ENCODE measurements at regions not wholly inside any gene's neighbourhood (a gene's known extent, or its start where the extent isn't known, plus 50 kb on each side); places are given as distances from the start of the nearest gene placed in this dataset.

- no peaks in the 10 kb centered on the region for H3K27me3 ChIP-seq (replicated peaks; ENCODE audit: insufficient read depth, low read length)
- H3K36me3 ChIP-seq (replicated peaks; ENCODE audit: insufficient read depth, low read length): no peaks in the 10 kb centered on the region
- TF ChIP-seq EZH2phosphoT487 (IDR thresholded peaks at IDR 0.05; ENCODE audit: low read length) (no peak), EZH2 (optimal IDR thresholded peaks at IDR 0.05; ENCODE audit: low read depth, low read length) (no peak)
- TF ChIP-seq, protein P1, sequence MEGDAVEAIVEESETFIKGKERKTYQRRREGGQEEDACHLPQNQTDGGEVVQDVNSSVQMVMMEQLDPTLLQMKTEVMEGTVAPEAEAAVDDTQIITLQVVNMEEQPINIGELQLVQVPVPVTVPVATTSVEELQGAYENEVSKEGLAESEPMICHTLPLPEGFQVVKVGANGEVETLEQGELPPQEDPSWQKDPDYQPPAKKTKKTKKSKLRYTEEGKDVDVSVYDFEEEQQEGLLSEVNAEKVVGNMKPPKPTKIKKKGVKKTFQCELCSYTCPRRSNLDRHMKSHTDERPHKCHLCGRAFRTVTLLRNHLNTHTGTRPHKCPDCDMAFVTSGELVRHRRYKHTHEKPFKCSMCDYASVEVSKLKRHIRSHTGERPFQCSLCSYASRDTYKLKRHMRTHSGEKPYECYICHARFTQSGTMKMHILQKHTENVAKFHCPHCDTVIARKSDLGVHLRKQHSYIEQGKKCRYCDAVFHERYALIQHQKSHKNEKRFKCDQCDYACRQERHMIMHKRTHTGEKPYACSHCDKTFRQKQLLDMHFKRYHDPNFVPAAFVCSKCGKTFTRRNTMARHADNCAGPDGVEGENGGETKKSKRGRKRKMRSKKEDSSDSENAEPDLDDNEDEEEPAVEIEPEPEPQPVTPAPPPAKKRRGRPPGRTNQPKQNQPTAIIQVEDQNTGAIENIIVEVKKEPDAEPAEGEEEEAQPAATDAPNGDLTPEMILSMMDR (IDR thresholded peaks at IDR 0.05; ENCODE audit: low read length): no peak
- H3K9me2 ChIP-seq (replicated peaks; ENCODE audit: insufficient read depth, low read length): no peaks in the 10 kb centered on the region
- H3K9me3 ChIP-seq (replicated peaks; ENCODE audit: insufficient read depth, low read length): no peaks in the 10 kb centered on the region
- no peak overlapping the region for H3K27ac ChIP-seq (ENCODE audit: low read length)
- no peak overlapping the region for H2AFZ ChIP-seq (ENCODE audit: low read length)
- no peaks in the 10 kb centered on the region for H3F3A ChIP-seq (ENCODE audit: insufficient read depth, low read length)
- H4K20me1 ChIP-seq (ENCODE audit: insufficient read depth, low read length): no peaks in the 10 kb centered on the region
- DNase-seq: no peak
- H3K4me3 ChIP-seq (ENCODE audit: low read length): no peak overlapping the region
- no peak overlapping the region for H3K9ac ChIP-seq (ENCODE audit: low read length)
- no peak overlapping the region for H3K4me2 ChIP-seq (ENCODE audit: low read depth, low read length)
- no peaks in the 10 kb centered on the region for H3K79me2 ChIP-seq (ENCODE audit: low read length)
- no peaks in the 10 kb centered on the region for H3K4me1 ChIP-seq (ENCODE audit: low read length)
Measured at GRCh38 chr11:45473341-45473895, 187.3 kb upstream of the SYT13 start.

- Histone ChIP-seq H4K20me1 (ENCODE audit: insufficient read depth, low read length) (no peaks in the 10 kb centered on the region), H3K9me2 (replicated peaks; ENCODE audit: insufficient read depth, low read length) (no peaks in the 10 kb centered on the region), H2AFZ (ENCODE audit: low read length) (no peak overlapping the region), H3K9me3 (replicated peaks; ENCODE audit: insufficient read depth, low read length) (no peaks in the 10 kb centered on the region), H3K79me2 (ENCODE audit: low read length) (no peaks in the 10 kb centered on the region), H3K36me3 (replicated peaks; ENCODE audit: insufficient read depth, low read length) (no peaks in the 10 kb centered on the region), H3K4me3 (ENCODE audit: low read length) (no peak overlapping the region), H3K27ac (ENCODE audit: low read length) (no peak overlapping the region), H3K4me2 (ENCODE audit: low read depth, low read length) (no peak overlapping the region), H3F3A (ENCODE audit: insufficient read depth, low read length) (no peaks in the 10 kb centered on the region), H3K9ac (ENCODE audit: low read length) (no peak overlapping the region), H3K4me1 (ENCODE audit: low read length) (no peaks in the 10 kb centered on the region), H3K27me3 (replicated peaks; ENCODE audit: insufficient read depth, low read length) (no peaks in the 10 kb centered on the region)
- DNase-seq: no peak
- TF ChIP-seq EZH2 (optimal IDR thresholded peaks at IDR 0.05; ENCODE audit: low read depth, low read length) (no peak), EZH2phosphoT487 (IDR thresholded peaks at IDR 0.05; ENCODE audit: low read length) (no peak)
- TF ChIP-seq, protein P1 (IDR thresholded peaks at IDR 0.05; ENCODE audit: low read length): no peak
Measured at GRCh38 chr11:45472716-45473317, 186.7 kb upstream of the SYT13 start.

- no peak overlapping the region for H3K4me3 ChIP-seq (ENCODE audit: low read length)
- no peak overlapping the region for H2AFZ ChIP-seq (ENCODE audit: low read length)
- no peak overlapping the region for H3K4me2 ChIP-seq (ENCODE audit: low read depth, low read length)
- no peak for DNase-seq
- H3K79me2 ChIP-seq (ENCODE audit: low read length): no peaks in the 10 kb centered on the region
- H3K27ac ChIP-seq (ENCODE audit: low read length): no peak overlapping the region
- H3K9me2 ChIP-seq (replicated peaks; ENCODE audit: insufficient read depth, low read length): no peaks in the 10 kb centered on the region
- TF ChIP-seq EZH2 (optimal IDR thresholded peaks at IDR 0.05; ENCODE audit: low read depth, low read length): no peak
- TF ChIP-seq, protein P1 (IDR thresholded peaks at IDR 0.05; ENCODE audit: low read length): no peak
- H3K9ac ChIP-seq (ENCODE audit: low read length): no peak overlapping the region
- H3K4me1 ChIP-seq (ENCODE audit: low read length): no peaks in the 10 kb centered on the region
- H3K27me3 ChIP-seq (replicated peaks; ENCODE audit: insufficient read depth, low read length): no peaks in the 10 kb centered on the region
- H3K9me3 ChIP-seq (replicated peaks; ENCODE audit: insufficient read depth, low read length): no peaks in the 10 kb centered on the region
- no peaks in the 10 kb centered on the region for H3K36me3 ChIP-seq (replicated peaks; ENCODE audit: insufficient read depth, low read length)
- no peaks in the 10 kb centered on the region for H4K20me1 ChIP-seq (ENCODE audit: insufficient read depth, low read length)
- no peaks in the 10 kb centered on the region for H3F3A ChIP-seq (ENCODE audit: insufficient read depth, low read length)
Measured at GRCh38 chr11:45471266-45471665, 185.1 kb upstream of the SYT13 start.

Measured in MM.1S (cell line).